Heart left ventricle (tissue), 13 donors: ENCODE measurements at regions not wholly inside any gene's neighbourhood (a gene's known extent, or its start where the extent isn't known, plus 50 kb on each side); places are given as distances from the start of the nearest gene placed in this dataset.

Experiments
- CTCF ChIP-seq, 12 donors: fragments of 200-600 bp; sonication (generic) in 4 of 12; IDR thresholded peaks; one replicate each; pipeline versions ENCODE4 v1.5.0 to v1.8.0; 2018 to 2022; ENCODE audit warnings: antibody characterized with exemption in 12 of 12, mild to moderate bottlenecking in 5 of 12
- POLR2A ChIP-seq, 2 donors: fragments of 450-650 bp; IDR thresholded peaks; one replicate each; pipeline ENCODE4 v1.6.1; 2017; ENCODE audit warnings: antibody characterized with exemption in 2 of 2, mild to moderate bottlenecking in 2 of 2, moderate library complexity in 2 of 2
- donor health status: ischemic (EF 13 %, LVEDD 7.1; RV severe dilation, severe dysfunction).
- donor health status: DM: no; HTN: yes; CAD: no.
- donor health status: DM: no; HTN: no; CAD: no.
- donor health status: ischemic (EF 25% LVEDD 6.9; RV normal size, moderate dysfunction).
- donor health status: ischemic (EF 25% LVEDD 5.7; RV mildly dilated, moderate dysfunction).
- donor health status: ischemic (EF 35%, LVEDD 5.7; RV mildly dilated, moderate dysfunction).
- donor health status: nonischemic (EF 11% LVEDD 7.7; RV severe dilation, severe dysfunction).
- donor health status: DM: yes; HTN: yes; CAD: no.
- donor health status: PGD.
- donor health status: ischemic (EF 29% LVEDD 5.4; RV normal size, mild dysfunction).
- donor health status: nonischemic (EF 23%, LVEDD 6.1; RV moderate dilation, normal function).

- TF ChIP-seq CTCF (IDR thresholded peaks at IDR 0.05) (no peak), POLR2A (IDR thresholded peaks at IDR 0.05) (no peak)
These were observed 544.7 kb downstream of the NLGN4X start for GRCh38 chrX:5683996-5684395.
